GM23338 (cell line): ENCODE measurements at regions not wholly inside any gene's neighbourhood (a gene's known extent, or its start where the extent isn't known, plus 50 kb on each side); places are given as distances from the start of the nearest gene placed in this dataset.
A peak's percentile ranks its signal among the peaks of the same experiment; 100 is the strongest.

Experiments used
- ATAC-seq: fragments of 200-7000 bp; cut with Tn5 transposase; 3 replicates; pipeline ENCODE4 v1.9.1; 2020
- DNase-seq: peaks from one replicate; pipeline ENCODE4 v3.0.0-alpha.2; 2015; ENCODE audit warnings: low spot score
- H2AFZ ChIP-seq: fragments of 200-600 bp; sonication (generic); 2 replicates; pipeline ENCODE4 v1.8.0; 2016; ENCODE audit warnings: antibody characterized with exemption, mild to moderate bottlenecking, moderate library complexity
- H3F3A ChIP-seq: fragments of 200-600 bp; sonication (generic); replicated peaks from 2 replicates; pipeline ENCODE4 v1.8.0; 2017; ENCODE audit warnings: antibody characterized with exemption, mixed run types, low read depth
- H3K27ac ChIP-seq: fragments of 200-600 bp; sonication (generic); 2 replicates; pipeline ENCODE4 v1.6.1; 2016; ENCODE audit warnings: low read depth
- H3K27me3 ChIP-seq: fragments of 200-600 bp; sonication (generic); 2 replicates; pipeline ENCODE4 v1.8.0; 2016; ENCODE audit warnings: mild to moderate bottlenecking, mixed run types, moderate library complexity; ENCODE audit not compliant: insufficient read depth
- H3K36me3 ChIP-seq: fragments of 200-600 bp; sonication (generic); 2 replicates; pipeline ENCODE4 v1.8.0; 2016; ENCODE audit warnings: mild to moderate bottlenecking; ENCODE audit not compliant: insufficient read depth
- H3K4me1 ChIP-seq: fragments of 200-600 bp; sonication (generic); 2 replicates; pipeline ENCODE4 v1.8.0; 2016; ENCODE audit warnings: mild to moderate bottlenecking, moderate library complexity; ENCODE audit not compliant: insufficient read depth
- H3K4me2 ChIP-seq: fragments of 200-600 bp; sonication (generic); 2 replicates; pipeline ENCODE4 v1.7.1; 2017; ENCODE audit warnings: mixed run types
- H3K4me3 ChIP-seq: fragments of 200-600 bp; sonication (generic); 2 replicates; pipeline ENCODE4 v1.6.1; 2016; ENCODE audit warnings: mixed run types
- H3K79me2 ChIP-seq: fragments of 200-600 bp; sonication (generic); replicated peaks from 2 replicates; pipeline ENCODE4 v1.8.0; 2017; ENCODE audit warnings: mild to moderate bottlenecking; ENCODE audit not compliant: insufficient read depth
- H3K9me2 ChIP-seq: fragments of 200-600 bp; sonication (generic); 2 replicates; pipeline ENCODE4 v1.8.0; 2017; ENCODE audit not compliant: insufficient read depth
- H4K20me1 ChIP-seq: fragments of 200-600 bp; sonication (generic); replicated peaks from 2 replicates; pipeline ENCODE4 v1.8.0; 2017; ENCODE audit warnings: mild to moderate bottlenecking; ENCODE audit not compliant: insufficient read depth
- H3K27ac Mint-ChIP-seq: 2 replicates; pipeline ENCODE4 v1.8.0; 2020; ENCODE audit warnings: inconsistent platforms, mild to moderate bottlenecking, moderate library complexity, mixed read lengths
- H3K27me3 Mint-ChIP-seq: 3 replicates; pipeline ENCODE4 v1.8.0; 2022; ENCODE audit warnings: low read depth, mild to moderate bottlenecking, moderate library complexity, mixed read lengths, inconsistent platforms; ENCODE audit not compliant: insufficient read depth, poor library complexity
- H3K36me3 Mint-ChIP-seq: 3 replicates; pipeline ENCODE4 v1.8.0; 2021; ENCODE audit warnings: low read depth, mild to moderate bottlenecking, inconsistent platforms, moderate library complexity, mixed read lengths
- H3K4me1 Mint-ChIP-seq: 3 replicates; pipeline ENCODE4 v1.8.0; 2020; ENCODE audit warnings: mild to moderate bottlenecking, inconsistent platforms, mixed read lengths
- H3K4me3 Mint-ChIP-seq: 3 replicates; pipeline ENCODE4 v1.8.0; 2021; ENCODE audit warnings: moderate library complexity, mild to moderate bottlenecking, inconsistent platforms, mixed read lengths
- H3K9me3 Mint-ChIP-seq: 3 replicates; pipeline ENCODE4 v1.8.0; 2020; ENCODE audit warnings: moderate library complexity, mild to moderate bottlenecking, inconsistent platforms, mixed read lengths
- CREB1 ChIP-seq: fragments of 250-450 bp; sonication (Bioruptor Pico); IDR thresholded peaks from 2 replicates; pipeline ENCODE4 v1.5.0; 2020; ENCODE audit warnings: low read depth, mild to moderate bottlenecking, moderate library complexity
- CTCF ChIP-seq, 2 experiments: fragments of 200-600 bp in 1 of 2; sonication (generic) in 1 of 2; conservative IDR thresholded peaks; 2 replicates each; pipeline versions ENCODE4 v1.5.1 to v1.6.1; 2016 to 2017; ENCODE audit warnings: antibody characterized with exemption in 2 of 2, low read depth in 2 of 2, mild to moderate bottlenecking in 2 of 2, moderate library complexity in 1 of 2
- ETS1 ChIP-seq: IDR thresholded peaks from 2 replicates; pipeline ENCODE4 v1.6.1; 2016; ENCODE audit warnings: antibody characterized with exemption
- EZH2 ChIP-seq: fragments of 200-600 bp; sonication (generic); IDR thresholded peaks from one replicate; pipeline ENCODE4 v1.8.0; 2017; ENCODE audit warnings: antibody characterized with exemption, mild to moderate bottlenecking, low read depth; ENCODE audit not compliant: unreplicated experiment
- EZH2phosphoT487 ChIP-seq: fragments of 200-600 bp; sonication (generic); IDR thresholded peaks from one replicate; pipeline ENCODE4 v1.8.1; 2018; ENCODE audit warnings: antibody characterized with exemption; ENCODE audit not compliant: unreplicated experiment
- JUNB ChIP-seq: IDR thresholded peaks from one replicate; pipeline ENCODE4 v1.6.1; 2016; ENCODE audit warnings: antibody characterized with exemption; ENCODE audit not compliant: unreplicated experiment
- NANOG ChIP-seq: IDR thresholded peaks from 2 replicates; pipeline ENCODE4 v1.6.1; 2016; ENCODE audit warnings: antibody characterized with exemption, borderline replicate concordance
- POLR2AphosphoS5 ChIP-seq: IDR thresholded peaks from 2 replicates; pipeline ENCODE4 v1.6.1; 2016; ENCODE audit warnings: antibody characterized with exemption, low read depth
- STAT1 ChIP-seq: IDR thresholded peaks from one replicate; pipeline ENCODE4 v1.6.1; 2016; ENCODE audit warnings: antibody characterized with exemption; ENCODE audit not compliant: unreplicated experiment
- ZNF114 ChIP-seq: fragments of 250-450 bp; sonication (Bioruptor Pico); IDR thresholded peaks from 2 replicates; pipeline ENCODE4 v1.5.0; 2020; ENCODE audit warnings: mild to moderate bottlenecking, moderate library complexity
- ZNF331 ChIP-seq: fragments of 250-450 bp; sonication (Bioruptor Pico); IDR thresholded peaks from 2 replicates; pipeline ENCODE4 v1.5.0; 2020; ENCODE audit warnings: low read depth, mild to moderate bottlenecking, moderate library complexity
- ZNF462 ChIP-seq: fragments of 250-450 bp; sonication (Bioruptor Pico); IDR thresholded peaks from 2 replicates; pipeline ENCODE4 v1.5.0; 2020; ENCODE audit warnings: mild to moderate bottlenecking, moderate library complexity
- TF ChIP-seq, protein P1 (sequence below): IDR thresholded peaks from one replicate; pipeline ENCODE4 v1.6.1; 2018; ENCODE audit warnings: antibody characterized with exemption; ENCODE audit not compliant: unreplicated experiment

GRCh38 chr3:197372047-197372661 lies 73.7 kb upstream of the DLG1 start:
- Mint-ChIP-seq H3K4me3 (no peak overlapping the region), H3K27me3 (peaks cover 5% of the 10 kb centered on the region), H3K27ac (no peak overlapping the region), H3K4me1 (peaks cover 21% of the 10 kb centered on the region), H3K9me3 (no peaks in the 10 kb centered on the region), H3K36me3 (no peaks in the 10 kb centered on the region)
- H3K79me2 ChIP-seq, result no peaks in the 10 kb centered on the region
- no peaks in the 10 kb centered on the region for H3K36me3 ChIP-seq
- H3K27me3 ChIP-seq, result no peaks in the 10 kb centered on the region
- H4K20me1 ChIP-seq, result no peaks in the 10 kb centered on the region
- no peak overlapping the region for H3K4me3 ChIP-seq
- H3K4me2 ChIP-seq, result no peak overlapping the region
- no peak for TF ChIP-seq EZH2phosphoT487
- TF ChIP-seq JUNB, result no peak
- TF ChIP-seq NANOG, result no peak
- TF ChIP-seq ZNF331, result no peak
- no peak for TF ChIP-seq ZNF462 (CRISPR knock-in tag)
- TF ChIP-seq ZNF114 (CRISPR knock-in tag), result no peak
- no peak for TF ChIP-seq ETS1
- no peak for TF ChIP-seq STAT1
- no peak for TF ChIP-seq POLR2AphosphoS5
- TF ChIP-seq CTCF (conservative IDR thresholded peaks at IDR 0.05; ENCODE audit: low read depth in 2 of 2), result no peak
- TF ChIP-seq EZH2, result no peak
- TF ChIP-seq CREB1 (CRISPR knock-in tag), result no peak
- TF ChIP-seq, protein P1, sequence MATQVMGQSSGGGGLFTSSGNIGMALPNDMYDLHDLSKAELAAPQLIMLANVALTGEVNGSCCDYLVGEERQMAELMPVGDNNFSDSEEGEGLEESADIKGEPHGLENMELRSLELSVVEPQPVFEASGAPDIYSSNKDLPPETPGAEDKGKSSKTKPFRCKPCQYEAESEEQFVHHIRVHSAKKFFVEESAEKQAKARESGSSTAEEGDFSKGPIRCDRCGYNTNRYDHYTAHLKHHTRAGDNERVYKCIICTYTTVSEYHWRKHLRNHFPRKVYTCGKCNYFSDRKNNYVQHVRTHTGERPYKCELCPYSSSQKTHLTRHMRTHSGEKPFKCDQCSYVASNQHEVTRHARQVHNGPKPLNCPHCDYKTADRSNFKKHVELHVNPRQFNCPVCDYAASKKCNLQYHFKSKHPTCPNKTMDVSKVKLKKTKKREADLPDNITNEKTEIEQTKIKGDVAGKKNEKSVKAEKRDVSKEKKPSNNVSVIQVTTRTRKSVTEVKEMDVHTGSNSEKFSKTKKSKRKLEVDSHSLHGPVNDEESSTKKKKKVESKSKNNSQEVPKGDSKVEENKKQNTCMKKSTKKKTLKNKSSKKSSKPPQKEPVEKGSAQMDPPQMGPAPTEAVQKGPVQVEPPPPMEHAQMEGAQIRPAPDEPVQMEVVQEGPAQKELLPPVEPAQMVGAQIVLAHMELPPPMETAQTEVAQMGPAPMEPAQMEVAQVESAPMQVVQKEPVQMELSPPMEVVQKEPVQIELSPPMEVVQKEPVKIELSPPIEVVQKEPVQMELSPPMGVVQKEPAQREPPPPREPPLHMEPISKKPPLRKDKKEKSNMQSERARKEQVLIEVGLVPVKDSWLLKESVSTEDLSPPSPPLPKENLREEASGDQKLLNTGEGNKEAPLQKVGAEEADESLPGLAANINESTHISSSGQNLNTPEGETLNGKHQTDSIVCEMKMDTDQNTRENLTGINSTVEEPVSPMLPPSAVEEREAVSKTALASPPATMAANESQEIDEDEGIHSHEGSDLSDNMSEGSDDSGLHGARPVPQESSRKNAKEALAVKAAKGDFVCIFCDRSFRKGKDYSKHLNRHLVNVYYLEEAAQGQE, result no peak
- peak overlapping the region; percentile 72; the same call in 1 of the 2 replicates for H2AFZ ChIP-seq
- H3K4me1 ChIP-seq, result peaks cover 15% of the 10 kb centered on the region
- H3K27ac ChIP-seq, result no peak overlapping the region
- ATAC-seq (peak; percentile 31), DNase-seq (peak; percentile 35)
- H3K9me2 ChIP-seq, result no peaks in the 10 kb centered on the region
- H3F3A ChIP-seq, result no peaks in the 10 kb centered on the region
